Keratinocyte (primary cell): ENCODE measurements at regions not wholly inside any gene's neighbourhood (a gene's known extent, or its start where the extent isn't known, plus 50 kb on each side); places are given as distances from the start of the nearest gene placed in this dataset.

Experiments used
- DNase-seq: peaks from one replicate; pipeline ENCODE4 v3.0.0-alpha.2; 2011; ENCODE audit warnings: low read depth, missing footprints, low spot score
- FAIRE-seq: peaks from 2 replicates; lab custom pipeline; 2011; peaks lifted over from hg19 to GRCh38; lab: Jason Lieb, UNC
- H2AFZ ChIP-seq: 2 replicates; pipeline ENCODE4 v1.6.0; 2012; ENCODE audit warnings: low read length, control low read depth, inconsistent platforms; ENCODE audit not compliant: control insufficient read depth
- H3K27ac ChIP-seq: 2 replicates; pipeline ENCODE4 v1.5.1; 2011; ENCODE audit warnings: low read length; ENCODE audit not compliant: control insufficient read depth, insufficient read depth
- H3K27me3 ChIP-seq: 3 replicates; pipeline ENCODE4 v1.6.0; 2011; ENCODE audit warnings: low read length; ENCODE audit not compliant: control insufficient read depth, insufficient read depth; ENCODE audit errors: extremely low read depth
- H3K36me3 ChIP-seq, 2 experiments: 2 replicates in 1 of 2; 3 replicates in 1 of 2; pipeline ENCODE4 v1.5.1; 2011; ENCODE audit warnings: low read length in 2 of 2, mild to moderate bottlenecking in 1 of 2; ENCODE audit not compliant: control insufficient read depth in 2 of 2, insufficient read depth in 2 of 2; ENCODE audit errors: extremely low read depth in 1 of 2
- H3K4me1 ChIP-seq: 3 replicates; pipeline ENCODE4 v1.5.1; 2011; ENCODE audit warnings: low read length; ENCODE audit not compliant: control insufficient read depth, insufficient read depth; ENCODE audit errors: extremely low read depth
- H3K4me2 ChIP-seq: 3 replicates; pipeline ENCODE4 v1.6.0; 2011; ENCODE audit warnings: low read depth, low read length; ENCODE audit not compliant: control insufficient read depth, insufficient read depth; ENCODE audit errors: extremely low read depth
- H3K4me3 ChIP-seq, 3 experiments: fragments of 200-600 bp in 1 of 3; sonication (generic) in 1 of 3; 2 replicates in 2 of 3; 3 replicates in 1 of 3; pipeline ENCODE4 v1.5.1; 2011 to 2016; ENCODE audit warnings: low read length in 3 of 3, mild to moderate bottlenecking in 3 of 3, control low read depth in 2 of 3, inconsistent platforms in 1 of 3, low read depth in 1 of 3, mixed read lengths in 1 of 3, mixed run types in 1 of 3, moderate library complexity in 1 of 3; ENCODE audit not compliant: control insufficient read depth in 2 of 3, insufficient read depth in 2 of 3; ENCODE audit errors: extremely low read depth in 1 of 3
- H3K79me2 ChIP-seq: 2 replicates; pipeline ENCODE4 v1.6.0; 2012; ENCODE audit warnings: low read length; ENCODE audit not compliant: control insufficient read depth, insufficient read depth
- H3K9ac ChIP-seq: 3 replicates; pipeline ENCODE4 v1.6.0; 2011; ENCODE audit warnings: low read length; ENCODE audit not compliant: control insufficient read depth, insufficient read depth; ENCODE audit errors: extremely low read depth
- H3K9me1 ChIP-seq: 3 replicates; pipeline ENCODE4 v1.6.0; 2011; ENCODE audit warnings: low read length; ENCODE audit not compliant: control insufficient read depth, insufficient read depth; ENCODE audit errors: extremely low read depth
- H3K9me3 ChIP-seq: 2 replicates; pipeline ENCODE4 v1.5.1; 2012; ENCODE audit warnings: low read depth, low read length; ENCODE audit not compliant: control insufficient read depth
- H4K20me1 ChIP-seq: 3 replicates; pipeline ENCODE4 v1.6.0; 2011; ENCODE audit warnings: low read length; ENCODE audit not compliant: control insufficient read depth, insufficient read depth; ENCODE audit errors: extremely low read depth
- EZH2 ChIP-seq: IDR thresholded peaks from one replicate; pipeline ENCODE4 v1.6.1; 2012; ENCODE audit warnings: inconsistent platforms, mild to moderate bottlenecking, low read length, moderate library complexity
- dilution Hi-C: fragments of 300-500 bp; cut with MboI; formaldehyde crosslinking; loops from one replicate; pipeline ENCODE4 v1.7.0; 2020; ENCODE audit warnings: low sequenced_read_pairs; ENCODE audit not compliant: extremely low pct_ligation_motif_present
- TF ChIP-seq, protein P1 (sequence below), 3 experiments: IDR thresholded peaks in 1 of 3; conservative IDR thresholded peaks in 1 of 3; optimal IDR thresholded peaks in 1 of 3; 2 replicates in 2 of 3; 3 replicates in 1 of 3; pipeline versions ENCODE3 to v1.5.1; 2011; ENCODE audit warnings: low read length in 3 of 3, mild to moderate bottlenecking in 3 of 3, moderate library complexity in 2 of 3, control low read depth in 1 of 3, inconsistent platforms in 1 of 3; ENCODE audit not compliant: insufficient read depth in 2 of 3; ENCODE audit errors: extremely low read depth in 1 of 3

DNA sequence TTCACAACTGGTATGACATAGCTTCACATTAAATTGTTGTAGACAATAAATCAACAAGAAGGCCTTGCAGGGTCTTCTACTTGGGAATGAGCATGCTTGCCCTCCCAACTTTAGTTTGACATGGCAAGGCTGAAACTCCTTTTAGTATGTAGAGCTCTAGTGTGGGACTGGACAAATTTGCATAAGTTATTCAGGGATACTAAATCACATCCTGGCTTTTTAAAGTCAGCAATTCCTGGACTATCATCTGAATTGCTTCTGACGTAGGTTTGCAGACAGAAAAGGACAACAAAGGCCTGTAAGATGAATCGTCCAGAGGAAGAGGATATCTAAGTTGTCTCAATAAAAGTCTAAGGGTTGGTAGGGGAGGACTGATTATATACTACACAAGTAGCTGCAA, 123.0 kb upstream of the MAGEB16 start:
- Histone ChIP-seq H4K20me1 (no peaks in the 10 kb centered on the region), H3K4me2 (no peak overlapping the region), H3K27me3 (no peaks in the 10 kb centered on the region), H3K27ac (no peak overlapping the region), H3K4me1 (no peaks in the 10 kb centered on the region), H2AFZ (no peak overlapping the region), H3K9ac (no peak overlapping the region), H3K36me3 (no peaks in the 10 kb centered on the region), H3K79me2 (no peaks in the 10 kb centered on the region), H3K9me3 (no peaks in the 10 kb centered on the region), H3K4me3 (no peak overlapping the region), H3K9me1 (no peaks in the 10 kb centered on the region)
- no peak for FAIRE-seq
- dilution Hi-C loops = no loop called here
- no peak for DNase-seq
- TF ChIP-seq EZH2 = no peak
- TF ChIP-seq, protein P1, sequence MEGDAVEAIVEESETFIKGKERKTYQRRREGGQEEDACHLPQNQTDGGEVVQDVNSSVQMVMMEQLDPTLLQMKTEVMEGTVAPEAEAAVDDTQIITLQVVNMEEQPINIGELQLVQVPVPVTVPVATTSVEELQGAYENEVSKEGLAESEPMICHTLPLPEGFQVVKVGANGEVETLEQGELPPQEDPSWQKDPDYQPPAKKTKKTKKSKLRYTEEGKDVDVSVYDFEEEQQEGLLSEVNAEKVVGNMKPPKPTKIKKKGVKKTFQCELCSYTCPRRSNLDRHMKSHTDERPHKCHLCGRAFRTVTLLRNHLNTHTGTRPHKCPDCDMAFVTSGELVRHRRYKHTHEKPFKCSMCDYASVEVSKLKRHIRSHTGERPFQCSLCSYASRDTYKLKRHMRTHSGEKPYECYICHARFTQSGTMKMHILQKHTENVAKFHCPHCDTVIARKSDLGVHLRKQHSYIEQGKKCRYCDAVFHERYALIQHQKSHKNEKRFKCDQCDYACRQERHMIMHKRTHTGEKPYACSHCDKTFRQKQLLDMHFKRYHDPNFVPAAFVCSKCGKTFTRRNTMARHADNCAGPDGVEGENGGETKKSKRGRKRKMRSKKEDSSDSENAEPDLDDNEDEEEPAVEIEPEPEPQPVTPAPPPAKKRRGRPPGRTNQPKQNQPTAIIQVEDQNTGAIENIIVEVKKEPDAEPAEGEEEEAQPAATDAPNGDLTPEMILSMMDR (optimal IDR thresholded peaks at IDR 0.05 in 1 of 3, IDR thresholded peaks at IDR 0.05 in 1 of 3, conservative IDR thresholded peaks at IDR 0.05 in 1 of 3; ENCODE audit: extremely low read depth in 1 of 3, insufficient read depth in 2 of 3, low read length in 3 of 3) = no peak

DNA sequence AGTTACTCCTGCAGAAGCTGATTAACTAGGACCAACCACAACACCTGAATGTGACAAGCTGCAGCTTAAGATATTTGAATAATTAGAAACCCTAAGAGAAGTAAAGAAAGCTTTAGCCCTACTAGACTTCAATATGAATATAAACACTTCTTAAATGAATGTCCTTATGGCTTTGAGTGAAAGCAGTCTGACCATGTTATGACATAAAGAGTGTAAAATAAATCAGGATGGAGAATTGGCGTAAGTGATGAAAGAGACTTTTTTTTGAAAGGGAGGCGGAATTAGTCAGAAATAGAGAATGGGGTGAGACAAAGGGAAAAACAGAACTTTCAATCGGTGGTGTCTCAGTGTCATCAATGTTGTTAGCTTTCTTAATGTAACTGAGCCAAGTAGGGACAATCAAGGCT, 117.2 kb upstream of the MAGEB16 start:
- H3K27me3 ChIP-seq = no peaks in the 10 kb centered on the region
- DNase-seq (no peak), FAIRE-seq (no peak)
- H3K27ac ChIP-seq = no peak overlapping the region
- H3K9me1 ChIP-seq = no peaks in the 10 kb centered on the region
- TF ChIP-seq, protein P1 (optimal IDR thresholded peaks at IDR 0.05 in 1 of 3, IDR thresholded peaks at IDR 0.05 in 1 of 3, conservative IDR thresholded peaks at IDR 0.05 in 1 of 3; ENCODE audit: extremely low read depth in 1 of 3, insufficient read depth in 2 of 3, low read length in 3 of 3) = no peak
- no peak for TF ChIP-seq EZH2
- H3K36me3 ChIP-seq = no peaks in the 10 kb centered on the region
- dilution Hi-C loops = no loop called here
- H3K9ac ChIP-seq = no peak overlapping the region
- H3K79me2 ChIP-seq = no peaks in the 10 kb centered on the region
- no peaks in the 10 kb centered on the region for H3K4me1 ChIP-seq
- H3K9me3 ChIP-seq = no peaks in the 10 kb centered on the region
- no peak overlapping the region for H2AFZ ChIP-seq
- H3K4me2 ChIP-seq = no peak overlapping the region
- H3K4me3 ChIP-seq = no peak overlapping the region
- no peaks in the 10 kb centered on the region for H4K20me1 ChIP-seq
